GM23248 (cell line): ENCODE measurements at regions not wholly inside any gene's neighbourhood (a gene's known extent, or its start where the extent isn't known, plus 50 kb on each side); places are given as distances from the start of the nearest gene placed in this dataset.

ENCODE experiments used
- EZH2 ChIP-seq: fragments of 200-600 bp; sonication (generic); IDR thresholded peaks from 2 replicates; pipeline ENCODE4 v1.6.1; 2018; ENCODE audit warnings: antibody characterized with exemption, mild to moderate bottlenecking; ENCODE audit not compliant: insufficient read depth, poor library complexity, severe bottlenecking
- EZH2phosphoT487 ChIP-seq: fragments of 200-600 bp; sonication (generic); IDR thresholded peaks from 2 replicates; pipeline ENCODE4 v1.6.1; 2018; ENCODE audit warnings: antibody characterized with exemption, moderate library complexity, mild to moderate bottlenecking, low read depth; ENCODE audit not compliant: insufficient read depth

GRCh38 chr20:50284811-50285375 lies 94.3 kb downstream of the CEBPB start:
- TF ChIP-seq EZH2, result no peak
- TF ChIP-seq EZH2phosphoT487, result no peak
